Neutrophil (primary cell): ENCODE measurements at regions not wholly inside any gene's neighbourhood (a gene's known extent, or its start where the extent isn't known, plus 50 kb on each side); places are given as distances from the start of the nearest gene placed in this dataset.

Source experiments
- H3K27ac ChIP-seq: fragments of 200-600 bp; sonication (generic); 2 replicates; pipeline ENCODE4 v1.5.1; 2016; ENCODE audit warnings: mild to moderate bottlenecking, moderate library complexity
- H3K27me3 ChIP-seq: fragments of 200-600 bp; sonication (generic); 2 replicates; pipeline ENCODE4 v1.6.0; 2016; ENCODE audit warnings: mild to moderate bottlenecking
- H3K36me3 ChIP-seq: fragments of 200-600 bp; sonication (generic); 2 replicates; pipeline ENCODE4 v1.5.1; 2017
- H3K4me1 ChIP-seq, 2 experiments: fragments of 200-600 bp in 1 of 2; sonication (generic) in 1 of 2; 1 replicate in 1 of 2; 2 replicates in 1 of 2; pipeline versions ENCODE4 v1.5.1 to v1.6.1; 2013 to 2016; ENCODE audit warnings: low read depth in 1 of 2, low read length in 1 of 2, mild to moderate bottlenecking in 1 of 2, moderate library complexity in 1 of 2; ENCODE audit not compliant: control insufficient read depth in 1 of 2, insufficient read depth in 1 of 2
- H3K4me3 ChIP-seq, 2 experiments: fragments of 200-600 bp in 1 of 2; sonication (generic) in 1 of 2; 1 replicate in 1 of 2; 2 replicates in 1 of 2; pipeline ENCODE4 v1.5.1; 2013 to 2016; ENCODE audit warnings: low read depth in 1 of 2, low read length in 1 of 2, mild to moderate bottlenecking in 1 of 2, moderate library complexity in 1 of 2
- H3K9me3 ChIP-seq: fragments of 200-600 bp; sonication (generic); 2 replicates; pipeline ENCODE4 v1.5.1; 2016
- TF ChIP-seq, protein P1 (sequence below): fragments of 200-600 bp; sonication (generic); IDR thresholded peaks from 2 replicates; pipeline ENCODE4 v1.5.1; 2016; ENCODE audit warnings: antibody characterized with exemption

DNA sequence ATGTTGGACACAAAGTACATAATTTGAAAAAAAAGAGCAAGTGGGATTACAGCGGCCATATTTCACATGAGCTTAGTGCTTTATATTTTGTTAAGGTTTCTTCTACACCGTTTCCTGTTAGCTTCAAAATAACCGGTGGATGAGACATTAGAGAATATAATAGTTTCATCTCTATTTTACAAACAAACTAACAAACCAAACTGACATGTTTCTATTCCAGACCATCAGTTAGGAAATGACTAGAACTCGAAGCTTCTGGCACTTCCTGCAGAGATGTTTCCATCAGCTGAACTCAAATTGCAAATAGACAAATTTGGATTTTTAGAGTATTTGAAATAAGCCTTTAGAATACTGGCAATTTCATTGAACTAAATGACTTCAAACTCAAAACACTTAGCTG, 86.5 kb downstream of the MTRR start:
- H3K27me3 ChIP-seq, result no peaks in the 10 kb centered on the region

DNA sequence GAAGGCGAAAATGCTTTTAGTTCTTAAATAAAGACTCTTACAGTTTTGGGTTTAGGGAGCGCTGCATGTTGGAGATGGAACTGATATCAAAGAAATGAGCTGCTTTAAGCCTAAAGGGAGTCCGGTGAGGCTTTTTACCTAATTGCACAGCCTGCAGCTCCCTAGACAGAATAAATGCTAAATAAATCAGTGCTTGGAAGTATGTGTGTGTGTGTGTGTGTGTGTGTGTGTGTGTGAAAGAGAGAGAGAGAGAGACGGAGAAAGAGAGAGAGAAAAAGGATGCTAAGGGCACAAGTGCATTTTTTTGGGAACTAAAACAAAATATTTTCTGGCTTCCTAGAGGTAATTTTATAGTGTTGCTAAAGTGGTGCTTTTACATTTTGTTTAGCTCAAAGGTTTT, 88.4 kb downstream of the MTRR start:
- TF ChIP-seq, protein P1, sequence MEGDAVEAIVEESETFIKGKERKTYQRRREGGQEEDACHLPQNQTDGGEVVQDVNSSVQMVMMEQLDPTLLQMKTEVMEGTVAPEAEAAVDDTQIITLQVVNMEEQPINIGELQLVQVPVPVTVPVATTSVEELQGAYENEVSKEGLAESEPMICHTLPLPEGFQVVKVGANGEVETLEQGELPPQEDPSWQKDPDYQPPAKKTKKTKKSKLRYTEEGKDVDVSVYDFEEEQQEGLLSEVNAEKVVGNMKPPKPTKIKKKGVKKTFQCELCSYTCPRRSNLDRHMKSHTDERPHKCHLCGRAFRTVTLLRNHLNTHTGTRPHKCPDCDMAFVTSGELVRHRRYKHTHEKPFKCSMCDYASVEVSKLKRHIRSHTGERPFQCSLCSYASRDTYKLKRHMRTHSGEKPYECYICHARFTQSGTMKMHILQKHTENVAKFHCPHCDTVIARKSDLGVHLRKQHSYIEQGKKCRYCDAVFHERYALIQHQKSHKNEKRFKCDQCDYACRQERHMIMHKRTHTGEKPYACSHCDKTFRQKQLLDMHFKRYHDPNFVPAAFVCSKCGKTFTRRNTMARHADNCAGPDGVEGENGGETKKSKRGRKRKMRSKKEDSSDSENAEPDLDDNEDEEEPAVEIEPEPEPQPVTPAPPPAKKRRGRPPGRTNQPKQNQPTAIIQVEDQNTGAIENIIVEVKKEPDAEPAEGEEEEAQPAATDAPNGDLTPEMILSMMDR, result no peak

More for the DNA sequence above, 86.5 kb downstream of the MTRR start:
- no peak overlapping the region for H3K4me3 ChIP-seq
- TF ChIP-seq, protein P1, result no peak
- H3K27ac ChIP-seq, result no peak overlapping the region
- H3K9me3 ChIP-seq, result peaks cover 3% of the 10 kb centered on the region
- no peaks in the 10 kb centered on the region for H3K4me1 ChIP-seq
- no peaks in the 10 kb centered on the region for H3K36me3 ChIP-seq

DNA sequence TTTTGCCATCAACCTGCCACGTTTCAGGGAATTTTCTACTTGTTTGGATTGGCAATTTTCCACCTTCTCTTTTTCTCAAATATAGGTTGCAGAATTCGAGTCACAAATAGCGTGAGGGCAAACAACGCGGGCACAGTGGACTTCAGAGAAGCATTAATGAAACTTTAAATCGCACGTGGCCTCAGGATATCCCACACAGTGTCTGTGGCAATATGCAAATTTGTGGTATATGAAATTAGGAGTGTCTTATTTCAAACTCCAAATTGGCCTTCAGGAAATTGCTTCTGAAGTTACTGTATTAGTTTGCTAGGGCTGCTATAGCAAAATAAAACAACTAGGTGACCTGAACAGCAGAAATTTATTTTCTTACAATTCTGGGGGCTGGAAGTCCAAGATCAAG, 91.2 kb downstream of the MTRR start:
- no peaks in the 10 kb centered on the region for H3K36me3 ChIP-seq
- no peak overlapping the region for H3K4me3 ChIP-seq
- H3K9me3 ChIP-seq, result peaks cover under 1% of the 10 kb centered on the region
- no peak overlapping the region for H3K27ac ChIP-seq
- TF ChIP-seq, protein P1, result no peak
- no peaks in the 10 kb centered on the region for H3K27me3 ChIP-seq
- no peaks in the 10 kb centered on the region for H3K4me1 ChIP-seq

More for the DNA sequence above, 88.4 kb downstream of the MTRR start:
- no peak overlapping the region for H3K4me3 ChIP-seq
- no peaks in the 10 kb centered on the region for H3K27me3 ChIP-seq
- no peak overlapping the region for H3K27ac ChIP-seq
- H3K36me3 ChIP-seq, result no peaks in the 10 kb centered on the region
- H3K9me3 ChIP-seq, result peaks cover 3% of the 10 kb centered on the region
- H3K4me1 ChIP-seq, result no peaks in the 10 kb centered on the region

DNA sequence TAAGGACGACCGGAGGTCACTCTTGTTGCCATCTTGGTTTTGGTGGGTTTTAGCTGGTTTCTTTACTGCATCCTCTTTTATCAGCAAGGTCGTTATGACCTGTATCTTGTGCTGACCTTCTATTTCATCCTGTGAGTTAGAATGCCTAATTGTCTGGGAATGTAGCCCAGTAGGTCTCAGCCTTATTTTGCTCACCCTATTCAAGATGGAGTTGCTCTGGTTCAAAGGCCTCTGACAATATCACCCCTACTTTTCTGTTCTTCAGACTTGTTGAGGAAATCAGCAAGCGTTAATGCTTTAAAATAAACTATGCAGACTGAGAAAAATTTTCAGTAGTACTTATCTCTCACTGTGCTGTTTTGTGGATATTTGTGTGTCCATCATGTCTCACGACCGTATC, 92.6 kb downstream of the MTRR start:
- Histone ChIP-seq H3K9me3 (no peaks in the 10 kb centered on the region), H3K4me1 (no peaks in the 10 kb centered on the region), H3K36me3 (no peaks in the 10 kb centered on the region), H3K27ac (no peak overlapping the region), H3K4me3 (no peak overlapping the region), H3K27me3 (no peaks in the 10 kb centered on the region)
- TF ChIP-seq, protein P1, result no peak

DNA sequence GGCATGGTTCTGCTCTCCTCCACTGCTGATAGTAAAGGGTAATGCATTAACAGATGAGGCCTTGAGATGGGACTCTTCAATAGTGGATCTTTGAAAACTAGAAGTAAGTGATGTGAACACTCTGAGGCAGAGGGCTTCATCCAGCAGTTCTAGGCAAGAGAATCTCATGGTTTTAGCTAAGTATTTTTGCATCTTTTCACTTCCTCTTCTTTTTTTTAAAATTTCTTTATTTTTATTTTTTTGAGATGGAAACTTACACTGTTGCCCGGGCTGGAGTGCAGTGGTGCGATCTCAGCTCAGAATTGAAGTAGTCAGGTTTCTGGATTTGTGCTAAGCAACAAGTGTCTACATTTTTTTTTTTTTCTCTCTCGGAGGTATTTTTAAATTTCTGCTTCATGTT, 101.9 kb downstream of the MTRR start:
- Histone ChIP-seq H3K4me1 (no peaks in the 10 kb centered on the region), H3K27ac (no peak overlapping the region), H3K36me3 (no peaks in the 10 kb centered on the region), H3K4me3 (no peak overlapping the region), H3K27me3 (no peaks in the 10 kb centered on the region), H3K9me3 (no peaks in the 10 kb centered on the region)
- TF ChIP-seq, protein P1, result no peak
